HepG2 (cell line): ENCODE measurements at regions not wholly inside any gene's neighbourhood (a gene's known extent, or its start where the extent isn't known, plus 50 kb on each side); places are given as distances from the start of the nearest gene placed in this dataset.
A peak's percentile ranks its signal among the peaks of the same experiment; 100 is the strongest.

Source experiments
- ARID5B ChIP-seq: IDR thresholded peaks from 2 replicates; pipeline ENCODE4 v1.4.0; 2020; ENCODE audit warnings: mild to moderate bottlenecking, missing genetic modification reagents
- CERS6 ChIP-seq: sonication (generic); formaldehyde crosslinking; IDR thresholded peaks from 2 replicates; pipeline ENCODE4 v1.5.0; 2020; ENCODE audit warnings: missing genetic modification reagents
- CTCF ChIP-seq: sonication (generic); formaldehyde crosslinking; IDR thresholded peaks from 2 replicates; pipeline ENCODE4 v1.5.0; 2020; ENCODE audit warnings: mild to moderate bottlenecking, missing genetic modification reagents, moderate library complexity
- EHMT2 ChIP-seq: fragments of 200-600 bp; sonication (generic); IDR thresholded peaks from 2 replicates; pipeline ENCODE4 v1.7.0; 2017; ENCODE audit warnings: antibody characterized with exemption, low read depth, low read length, borderline replicate concordance
- GMEB2 ChIP-seq: IDR thresholded peaks from 2 replicates; pipeline ENCODE4 v1.6.1; 2016; ENCODE audit warnings: missing biosample characterization, missing genetic modification reagents, low read depth
- HNF4G ChIP-seq, 2 experiments: sonication (generic) in 1 of 2; formaldehyde crosslinking in 1 of 2; IDR thresholded peaks; 2 replicates each; pipeline versions ENCODE4 v1.4.0 to v1.6.1; 2011 to 2020; ENCODE audit warnings: borderline replicate concordance in 2 of 2, low read depth in 2 of 2, mild to moderate bottlenecking in 2 of 2, low read length in 1 of 2, missing genetic modification reagents in 1 of 2, moderate library complexity in 1 of 2
- KLF12 ChIP-seq: sonication (generic); formaldehyde crosslinking; IDR thresholded peaks from 2 replicates; pipeline ENCODE4 v1.4.0; 2020; ENCODE audit warnings: missing genetic modification reagents, borderline replicate concordance
- MXD4 ChIP-seq: IDR thresholded peaks from 2 replicates; pipeline ENCODE4 v1.6.1; 2016; ENCODE audit warnings: mild to moderate bottlenecking, missing biosample characterization, missing genetic modification reagents
- NCOA2 ChIP-seq: sonication (generic); formaldehyde crosslinking; IDR thresholded peaks from 2 replicates; pipeline ENCODE4 v1.8.0; 2022; ENCODE audit warnings: inconsistent platforms
- NPAS2 ChIP-seq: sonication (generic); formaldehyde crosslinking; IDR thresholded peaks from 2 replicates; pipeline ENCODE4 v1.8.0; 2022; ENCODE audit warnings: mild to moderate bottlenecking, missing genetic modification reagents, borderline replicate concordance
- RARA ChIP-seq: IDR thresholded peaks from 2 replicates; pipeline ENCODE4 v1.6.1; 2016; ENCODE audit warnings: missing genetic modification reagents, missing compliant biosample characterization
- SMAD3 ChIP-seq: sonication (generic); formaldehyde crosslinking; IDR thresholded peaks from 2 replicates; pipeline ENCODE4 v1.4.0; 2020; ENCODE audit warnings: missing genetic modification reagents
- SOX6 ChIP-seq, 2 experiments: fragments of 450-650 bp in 1 of 2; sonication (generic) in 1 of 2; formaldehyde crosslinking in 1 of 2; IDR thresholded peaks; 2 replicates each; pipeline versions ENCODE4 v1.4.0 to v1.6.1; 2017 to 2020; ENCODE audit warnings: antibody characterized with exemption in 1 of 2, mild to moderate bottlenecking in 1 of 2, missing genetic modification reagents in 1 of 2
- STAG1 ChIP-seq: sonication (generic); formaldehyde crosslinking; IDR thresholded peaks from 2 replicates; pipeline ENCODE4 v1.4.0; 2020; ENCODE audit warnings: missing genetic modification reagents
- ZFP41 ChIP-seq: sonication (generic); formaldehyde crosslinking; IDR thresholded peaks from 2 replicates; pipeline ENCODE4 v1.4.0; 2020; ENCODE audit warnings: mild to moderate bottlenecking, missing genetic modification reagents, borderline replicate concordance
- ZNF235 ChIP-seq: sonication (generic); formaldehyde crosslinking; IDR thresholded peaks from 2 replicates; pipeline ENCODE4 v1.8.1; 2023; ENCODE audit warnings: mild to moderate bottlenecking, missing genetic modification reagents, borderline replicate concordance
- ZNF263 ChIP-seq: sonication (generic); formaldehyde crosslinking; IDR thresholded peaks from 2 replicates; pipeline ENCODE4 v1.4.0; 2020; ENCODE audit warnings: missing genetic modification reagents
- ZNF496 ChIP-seq: sonication (generic); formaldehyde crosslinking; IDR thresholded peaks from 2 replicates; pipeline ENCODE4 v1.8.1; 2023; ENCODE audit warnings: mild to moderate bottlenecking, moderate library complexity, missing genetic modification reagents; ENCODE audit not compliant: insufficient replicate concordance
- ZNF660 ChIP-seq: sonication (generic); formaldehyde crosslinking; IDR thresholded peaks from 2 replicates; pipeline ENCODE4 v1.5.1; 2020; ENCODE audit warnings: mild to moderate bottlenecking, low read depth, missing genetic modification reagents, borderline replicate concordance
- ZNF746 ChIP-seq: sonication (generic); formaldehyde crosslinking; IDR thresholded peaks from 2 replicates; pipeline ENCODE4 v1.8.0; 2022; ENCODE audit warnings: mild to moderate bottlenecking, missing genetic modification reagents
- ZNF772 ChIP-seq: sonication (generic); formaldehyde crosslinking; IDR thresholded peaks from 2 replicates; pipeline ENCODE4 v1.5.0; 2020; ENCODE audit warnings: mild to moderate bottlenecking, missing genetic modification reagents
- ZNF878 ChIP-seq: sonication (generic); formaldehyde crosslinking; IDR thresholded peaks from 2 replicates; pipeline ENCODE4 v1.8.1; 2023; ENCODE audit warnings: mild to moderate bottlenecking, missing genetic modification reagents, moderate library complexity

- TF ChIP-seq ARID5B (CRISPR knock-in tag) = 0 out of 2 replicates have a peak, but pooled peaks have one; percentile 38
- no peak for TF ChIP-seq EHMT2
- TF ChIP-seq HNF4G (IDR thresholded peaks at IDR 0.05; ENCODE audit: borderline replicate concordance, low read depth, low read length) = peak; percentile 89
- TF ChIP-seq HNF4G (CRISPR knock-in tag; IDR thresholded peaks at IDR 0.05; ENCODE audit: borderline replicate concordance, low read depth) = peak; percentile 56; the same call in 1 of the 2 replicates
- TF ChIP-seq GMEB2 (CRISPR knock-in tag) = no peak
- TF ChIP-seq STAG1 (CRISPR knock-in tag) = peak; percentile 77
- TF ChIP-seq ZNF263 (CRISPR knock-in tag) = no peak
- no peak for TF ChIP-seq CERS6
- TF ChIP-seq CTCF (CRISPR knock-in tag) = peak; percentile 82
- TF ChIP-seq ZNF496 (CRISPR knock-in tag) = no peak
- TF ChIP-seq ZNF660 (CRISPR knock-in tag) = no peak
- TF ChIP-seq ZNF772 = no peak
- no peak for TF ChIP-seq ZNF235
- TF ChIP-seq SOX6 (IDR thresholded peaks at IDR 0.05) = no peak
- TF ChIP-seq SOX6 (CRISPR knock-in tag; IDR thresholded peaks at IDR 0.05) = no peak
- TF ChIP-seq ZFP41 = no peak
- TF ChIP-seq MXD4 (CRISPR knock-in tag) = no peak
- no peak for TF ChIP-seq NPAS2
- 0 out of 2 replicates have a peak, but pooled peaks have one; percentile 16 for TF ChIP-seq NCOA2 (CRISPR knock-in tag)
- TF ChIP-seq ZNF746 (CRISPR knock-in tag) = no peak
- peak; percentile 53 for TF ChIP-seq RARA (CRISPR knock-in tag)
- no peak for TF ChIP-seq ZNF878 (CRISPR knock-in tag)
- no peak for TF ChIP-seq SMAD3 (CRISPR knock-in tag)
- TF ChIP-seq KLF12 = no peak
Observed at GRCh38 chr4:107183155-107183774, 147.2 kb upstream of the DKK2 start (continued).
